ENCODE measurements at regions not wholly inside any gene's neighbourhood (a gene's known extent, or its start where the extent isn't known, plus 50 kb on each side); places are given as distances from the start of the nearest gene placed in this dataset.

- TF ChIP-seq SIN3A (IDR thresholded peaks at IDR 0.05; ENCODE audit: low read depth, low read length), result no peak
- TF ChIP-seq NFIC (IDR thresholded peaks at IDR 0.05; ENCODE audit: low read depth, low read length), result no peak
- TF ChIP-seq, protein P1, sequence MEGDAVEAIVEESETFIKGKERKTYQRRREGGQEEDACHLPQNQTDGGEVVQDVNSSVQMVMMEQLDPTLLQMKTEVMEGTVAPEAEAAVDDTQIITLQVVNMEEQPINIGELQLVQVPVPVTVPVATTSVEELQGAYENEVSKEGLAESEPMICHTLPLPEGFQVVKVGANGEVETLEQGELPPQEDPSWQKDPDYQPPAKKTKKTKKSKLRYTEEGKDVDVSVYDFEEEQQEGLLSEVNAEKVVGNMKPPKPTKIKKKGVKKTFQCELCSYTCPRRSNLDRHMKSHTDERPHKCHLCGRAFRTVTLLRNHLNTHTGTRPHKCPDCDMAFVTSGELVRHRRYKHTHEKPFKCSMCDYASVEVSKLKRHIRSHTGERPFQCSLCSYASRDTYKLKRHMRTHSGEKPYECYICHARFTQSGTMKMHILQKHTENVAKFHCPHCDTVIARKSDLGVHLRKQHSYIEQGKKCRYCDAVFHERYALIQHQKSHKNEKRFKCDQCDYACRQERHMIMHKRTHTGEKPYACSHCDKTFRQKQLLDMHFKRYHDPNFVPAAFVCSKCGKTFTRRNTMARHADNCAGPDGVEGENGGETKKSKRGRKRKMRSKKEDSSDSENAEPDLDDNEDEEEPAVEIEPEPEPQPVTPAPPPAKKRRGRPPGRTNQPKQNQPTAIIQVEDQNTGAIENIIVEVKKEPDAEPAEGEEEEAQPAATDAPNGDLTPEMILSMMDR (IDR thresholded peaks at IDR 0.05 in 2 of 3, conservative IDR thresholded peaks at IDR 0.05 in 1 of 3; ENCODE audit: control insufficient read depth in 2 of 3, extremely low read depth in 1 of 3, insufficient read depth in 1 of 3, low read depth in 3 of 3, low read length in 3 of 3), result no peak
- TF ChIP-seq EGR1 (IDR thresholded peaks at IDR 0.05; ENCODE audit: borderline replicate concordance in 1 of 2, low read depth in 2 of 2, low read length in 2 of 2), result no peak
- no peak for TF ChIP-seq BHLHE40 (IDR thresholded peaks at IDR 0.05; ENCODE audit: borderline replicate concordance in 1 of 2, low read depth in 2 of 2, low read length in 1 of 2)
- TF ChIP-seq JUNB (IDR thresholded peaks at IDR 0.05), result no peak
- TF ChIP-seq KLF5 (IDR thresholded peaks at IDR 0.05; ENCODE audit: partially characterized antibody), result no peak
- TF ChIP-seq, protein P2, sequence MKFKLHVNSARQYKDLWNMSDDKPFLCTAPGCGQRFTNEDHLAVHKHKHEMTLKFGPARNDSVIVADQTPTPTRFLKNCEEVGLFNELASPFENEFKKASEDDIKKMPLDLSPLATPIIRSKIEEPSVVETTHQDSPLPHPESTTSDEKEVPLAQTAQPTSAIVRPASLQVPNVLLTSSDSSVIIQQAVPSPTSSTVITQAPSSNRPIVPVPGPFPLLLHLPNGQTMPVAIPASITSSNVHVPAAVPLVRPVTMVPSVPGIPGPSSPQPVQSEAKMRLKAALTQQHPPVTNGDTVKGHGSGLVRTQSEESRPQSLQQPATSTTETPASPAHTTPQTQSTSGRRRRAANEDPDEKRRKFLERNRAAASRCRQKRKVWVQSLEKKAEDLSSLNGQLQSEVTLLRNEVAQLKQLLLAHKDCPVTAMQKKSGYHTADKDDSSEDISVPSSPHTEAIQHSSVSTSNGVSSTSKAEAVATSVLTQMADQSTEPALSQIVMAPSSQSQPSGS (IDR thresholded peaks at IDR 0.05; ENCODE audit: low read length), result no peak
- TF ChIP-seq, protein P3, sequence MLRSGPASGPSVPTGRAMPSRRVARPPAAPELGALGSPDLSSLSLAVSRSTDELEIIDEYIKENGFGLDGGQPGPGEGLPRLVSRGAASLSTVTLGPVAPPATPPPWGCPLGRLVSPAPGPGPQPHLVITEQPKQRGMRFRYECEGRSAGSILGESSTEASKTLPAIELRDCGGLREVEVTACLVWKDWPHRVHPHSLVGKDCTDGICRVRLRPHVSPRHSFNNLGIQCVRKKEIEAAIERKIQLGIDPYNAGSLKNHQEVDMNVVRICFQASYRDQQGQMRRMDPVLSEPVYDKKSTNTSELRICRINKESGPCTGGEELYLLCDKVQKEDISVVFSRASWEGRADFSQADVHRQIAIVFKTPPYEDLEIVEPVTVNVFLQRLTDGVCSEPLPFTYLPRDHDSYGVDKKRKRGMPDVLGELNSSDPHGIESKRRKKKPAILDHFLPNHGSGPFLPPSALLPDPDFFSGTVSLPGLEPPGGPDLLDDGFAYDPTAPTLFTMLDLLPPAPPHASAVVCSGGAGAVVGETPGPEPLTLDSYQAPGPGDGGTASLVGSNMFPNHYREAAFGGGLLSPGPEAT (IDR thresholded peaks at IDR 0.05; ENCODE audit: low read depth), result no peak
- no peak for TF ChIP-seq CBX5 (IDR thresholded peaks at IDR 0.05; ENCODE audit: low read depth)
- TF ChIP-seq YY1 (IDR thresholded peaks at IDR 0.05; ENCODE audit: low read depth, low read length), result no peak
- no peak for TF ChIP-seq GABPA (IDR thresholded peaks at IDR 0.05; ENCODE audit: low read depth)
- no peak for TF ChIP-seq TARDBP (IDR thresholded peaks at IDR 0.05; ENCODE audit: borderline replicate concordance)
Measured at GRCh38 chr3:59280113-59280512, 230.3 kb upstream of the CFAP20DC start.
